Parathyroid adenoma (tissue), 2 donors: ENCODE measurements at regions not wholly inside any gene's neighbourhood (a gene's known extent, or its start where the extent isn't known, plus 50 kb on each side); places are given as distances from the start of the nearest gene placed in this dataset.

ENCODE experiments used
- H2AFZ ChIP-seq: fragments of 300-600 bp; sonication (generic); one replicate; pipeline ENCODE4 v1.7.0; 2017; ENCODE audit warnings: antibody characterized with exemption, mild to moderate bottlenecking
- H3K27ac ChIP-seq: fragments of 300-600 bp; sonication (generic); one replicate; pipeline ENCODE4 v1.7.0; 2017
- H3K27me3 ChIP-seq: fragments of 300-600 bp; sonication (generic); one replicate; pipeline ENCODE4 v1.7.0; 2017; ENCODE audit warnings: low read length; ENCODE audit not compliant: control insufficient read depth, insufficient read depth
- H3K36me3 ChIP-seq: fragments of 300-600 bp; sonication (generic); one replicate; pipeline ENCODE4 v1.7.0; 2017; ENCODE audit warnings: low read length; ENCODE audit not compliant: control insufficient read depth, insufficient read depth
- H3K4me1 ChIP-seq: fragments of 300-600 bp; sonication (generic); one replicate; pipeline ENCODE4 v1.7.0; 2017; ENCODE audit warnings: control low read depth
- H3K4me2 ChIP-seq: fragments of 300-600 bp; sonication (generic); one replicate; pipeline ENCODE4 v1.7.0; 2017; ENCODE audit warnings: low read length
- H3K4me3 ChIP-seq: fragments of 300-600 bp; sonication (generic); one replicate; pipeline ENCODE4 v1.7.0; 2017; ENCODE audit warnings: low read depth, low read length
- H3K79me2 ChIP-seq: fragments of 300-600 bp; sonication (generic); one replicate; pipeline ENCODE4 v1.7.0; 2017; ENCODE audit warnings: control low read depth
- H3K9ac ChIP-seq: fragments of 300-600 bp; sonication (generic); one replicate; pipeline ENCODE4 v1.7.0; 2017; ENCODE audit warnings: mild to moderate bottlenecking
- H3K9me3 ChIP-seq: fragments of 300-600 bp; sonication (generic); one replicate; pipeline ENCODE4 v1.7.0; 2017; ENCODE audit warnings: low read length; ENCODE audit not compliant: control insufficient read depth
- TF ChIP-seq, protein P1 (sequence below): fragments of 300-600 bp; sonication (generic); IDR thresholded peaks from one replicate; pipeline ENCODE4 v1.7.0; 2017; ENCODE audit warnings: antibody characterized with exemption, mild to moderate bottlenecking
- donor health status: primary hyperparathyroidism.

DNA sequence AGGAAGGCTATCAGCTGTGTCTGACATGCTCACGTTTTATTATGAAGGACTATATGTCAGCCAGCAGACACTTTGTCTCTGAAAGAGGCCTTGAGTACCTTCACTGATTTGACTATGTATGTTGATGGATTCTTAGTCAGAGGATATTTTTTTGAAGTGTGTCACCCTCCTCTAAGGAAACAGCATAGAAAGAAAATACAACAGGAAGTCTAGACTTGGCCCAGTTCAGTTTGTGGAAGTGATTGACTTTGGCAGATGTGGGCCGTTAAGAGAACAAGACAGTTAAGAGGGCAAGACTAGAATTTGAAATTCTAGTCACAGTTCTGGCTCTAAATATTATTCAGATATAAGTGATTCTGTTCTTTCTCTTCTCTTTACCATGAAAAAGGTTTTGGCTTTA, 471.5 kb downstream of the CDH8 start:
- no peaks in the 10 kb centered on the region for H3K4me1 ChIP-seq
- no peaks in the 10 kb centered on the region for H3K79me2 ChIP-seq
- no peak overlapping the region for H2AFZ ChIP-seq
- no peaks in the 10 kb centered on the region for H3K27me3 ChIP-seq
- no peak overlapping the region for H3K27ac ChIP-seq
- H3K9me3 ChIP-seq: no peaks in the 10 kb centered on the region
- no peak overlapping the region for H3K9ac ChIP-seq
- no peak overlapping the region for H3K4me2 ChIP-seq
- H3K4me3 ChIP-seq: no peak overlapping the region
- TF ChIP-seq, protein P1, sequence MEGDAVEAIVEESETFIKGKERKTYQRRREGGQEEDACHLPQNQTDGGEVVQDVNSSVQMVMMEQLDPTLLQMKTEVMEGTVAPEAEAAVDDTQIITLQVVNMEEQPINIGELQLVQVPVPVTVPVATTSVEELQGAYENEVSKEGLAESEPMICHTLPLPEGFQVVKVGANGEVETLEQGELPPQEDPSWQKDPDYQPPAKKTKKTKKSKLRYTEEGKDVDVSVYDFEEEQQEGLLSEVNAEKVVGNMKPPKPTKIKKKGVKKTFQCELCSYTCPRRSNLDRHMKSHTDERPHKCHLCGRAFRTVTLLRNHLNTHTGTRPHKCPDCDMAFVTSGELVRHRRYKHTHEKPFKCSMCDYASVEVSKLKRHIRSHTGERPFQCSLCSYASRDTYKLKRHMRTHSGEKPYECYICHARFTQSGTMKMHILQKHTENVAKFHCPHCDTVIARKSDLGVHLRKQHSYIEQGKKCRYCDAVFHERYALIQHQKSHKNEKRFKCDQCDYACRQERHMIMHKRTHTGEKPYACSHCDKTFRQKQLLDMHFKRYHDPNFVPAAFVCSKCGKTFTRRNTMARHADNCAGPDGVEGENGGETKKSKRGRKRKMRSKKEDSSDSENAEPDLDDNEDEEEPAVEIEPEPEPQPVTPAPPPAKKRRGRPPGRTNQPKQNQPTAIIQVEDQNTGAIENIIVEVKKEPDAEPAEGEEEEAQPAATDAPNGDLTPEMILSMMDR: no peak
- no peaks in the 10 kb centered on the region for H3K36me3 ChIP-seq

DNA sequence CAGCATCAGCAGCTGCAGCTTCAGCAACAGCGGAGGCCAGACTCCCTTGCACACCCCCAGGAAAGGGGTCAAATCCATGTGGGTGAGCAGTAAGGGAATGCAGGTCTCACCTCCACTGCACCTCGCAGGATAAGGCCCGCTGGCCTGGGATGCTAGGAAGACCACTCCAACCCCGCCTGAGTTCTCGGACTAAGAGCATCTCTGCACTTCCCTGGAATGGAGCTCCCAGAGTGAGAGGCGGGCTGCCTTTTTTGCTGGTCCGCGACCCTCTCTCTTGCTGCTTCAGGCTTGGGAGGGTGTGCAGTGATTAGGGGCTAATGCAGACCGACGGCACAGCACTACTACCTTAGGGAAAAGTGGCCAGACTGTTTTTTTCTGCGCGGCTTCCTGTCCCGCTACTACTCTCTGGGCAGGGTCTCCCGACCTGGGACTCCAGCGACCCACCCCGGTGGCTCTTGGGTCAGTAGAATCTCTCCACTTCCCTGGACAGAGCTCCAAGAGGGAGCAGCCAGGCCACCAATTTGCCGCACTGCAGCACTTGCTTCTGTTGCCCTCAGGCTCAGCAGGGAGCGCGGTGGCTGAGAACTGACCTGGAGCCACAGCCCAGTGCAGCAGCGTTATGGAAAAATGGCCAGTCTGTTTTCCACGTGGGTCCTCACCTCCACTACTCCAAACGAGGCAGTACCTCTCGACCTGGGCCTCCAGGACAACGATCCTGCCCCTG, 480.4 kb downstream of the CDH8 start:
- Histone ChIP-seq H3K79me2 (no peaks in the 10 kb centered on the region), H3K4me3 (no peak overlapping the region), H3K27me3 (no peaks in the 10 kb centered on the region), H3K9ac (no peak overlapping the region), H3K9me3 (no peaks in the 10 kb centered on the region), H3K4me1 (no peaks in the 10 kb centered on the region), H2AFZ (no peak overlapping the region), H3K36me3 (no peaks in the 10 kb centered on the region), H3K27ac (no peak overlapping the region), H3K4me2 (no peak overlapping the region)
- TF ChIP-seq, protein P1: no peak

DNA sequence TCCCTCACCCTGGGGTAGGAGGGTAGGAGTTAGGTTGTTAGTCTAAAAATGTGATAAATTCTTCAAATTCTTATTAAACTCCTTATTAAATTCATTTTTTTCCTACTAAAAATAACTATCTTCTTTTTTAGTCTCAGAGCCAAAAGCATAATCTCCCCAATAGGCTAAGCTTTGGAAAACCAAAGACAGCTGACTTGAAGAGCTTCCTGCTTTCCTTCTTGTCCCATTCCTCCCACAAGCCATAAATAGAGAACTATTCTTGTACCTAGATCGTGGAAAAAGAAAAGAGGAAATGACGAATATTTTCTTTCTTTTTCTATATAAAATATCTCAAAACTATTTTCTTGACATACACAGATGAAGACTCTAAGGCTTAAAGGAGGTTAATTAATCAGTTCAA, 486.9 kb downstream of the CDH8 start:
- H2AFZ ChIP-seq: no peak overlapping the region
- H3K4me3 ChIP-seq: no peak overlapping the region
- TF ChIP-seq, protein P1: no peak
- H3K9ac ChIP-seq: no peak overlapping the region
- no peaks in the 10 kb centered on the region for H3K79me2 ChIP-seq
- no peak overlapping the region for H3K4me2 ChIP-seq
- H3K27ac ChIP-seq: no peak overlapping the region
- no peaks in the 10 kb centered on the region for H3K9me3 ChIP-seq
- no peaks in the 10 kb centered on the region for H3K36me3 ChIP-seq
- H3K27me3 ChIP-seq: no peaks in the 10 kb centered on the region
- H3K4me1 ChIP-seq: no peaks in the 10 kb centered on the region

GRCh38 chr16:61547626-61548025, 488.6 kb downstream of the CDH8 start:
- Histone ChIP-seq H3K9ac (no peak overlapping the region), H3K4me2 (no peak overlapping the region), H3K79me2 (no peaks in the 10 kb centered on the region), H2AFZ (no peak overlapping the region), H3K27me3 (no peaks in the 10 kb centered on the region), H3K4me1 (no peaks in the 10 kb centered on the region), H3K36me3 (no peaks in the 10 kb centered on the region), H3K9me3 (no peaks in the 10 kb centered on the region), H3K4me3 (no peak overlapping the region), H3K27ac (no peak overlapping the region)
- TF ChIP-seq, protein P1: no peak

GRCh38 chr16:61544165-61544564, 492.1 kb downstream of the CDH8 start:
- H2AFZ ChIP-seq: no peak overlapping the region
- H3K27ac ChIP-seq: no peak overlapping the region
- no peaks in the 10 kb centered on the region for H3K36me3 ChIP-seq
- H3K4me1 ChIP-seq: no peaks in the 10 kb centered on the region
- H3K4me3 ChIP-seq: no peak overlapping the region
- H3K4me2 ChIP-seq: no peak overlapping the region
- no peaks in the 10 kb centered on the region for H3K9me3 ChIP-seq
- no peaks in the 10 kb centered on the region for H3K79me2 ChIP-seq
- H3K27me3 ChIP-seq: no peaks in the 10 kb centered on the region
- TF ChIP-seq, protein P1: no peak
- H3K9ac ChIP-seq: no peak overlapping the region
